GM23338 (cell line): ENCODE measurements at regions not wholly inside any gene's neighbourhood (a gene's known extent, or its start where the extent isn't known, plus 50 kb on each side); places are given as distances from the start of the nearest gene placed in this dataset.

ENCODE experiments used
- ATAC-seq: fragments of 200-7000 bp; cut with Tn5 transposase; 3 replicates; pipeline ENCODE4 v1.9.1; 2020
- DNase-seq: peaks from one replicate; pipeline ENCODE4 v3.0.0-alpha.2; 2015; ENCODE audit warnings: low spot score
- H2AFZ ChIP-seq: fragments of 200-600 bp; sonication (generic); 2 replicates; pipeline ENCODE4 v1.8.0; 2016; ENCODE audit warnings: antibody characterized with exemption, mild to moderate bottlenecking, moderate library complexity
- H3F3A ChIP-seq: fragments of 200-600 bp; sonication (generic); replicated peaks from 2 replicates; pipeline ENCODE4 v1.8.0; 2017; ENCODE audit warnings: antibody characterized with exemption, mixed run types, low read depth
- H3K27ac ChIP-seq: fragments of 200-600 bp; sonication (generic); 2 replicates; pipeline ENCODE4 v1.6.1; 2016; ENCODE audit warnings: low read depth
- H3K27me3 ChIP-seq: fragments of 200-600 bp; sonication (generic); 2 replicates; pipeline ENCODE4 v1.8.0; 2016; ENCODE audit warnings: mild to moderate bottlenecking, mixed run types, moderate library complexity; ENCODE audit not compliant: insufficient read depth
- H3K36me3 ChIP-seq: fragments of 200-600 bp; sonication (generic); 2 replicates; pipeline ENCODE4 v1.8.0; 2016; ENCODE audit warnings: mild to moderate bottlenecking; ENCODE audit not compliant: insufficient read depth
- H3K4me1 ChIP-seq: fragments of 200-600 bp; sonication (generic); 2 replicates; pipeline ENCODE4 v1.8.0; 2016; ENCODE audit warnings: mild to moderate bottlenecking, moderate library complexity; ENCODE audit not compliant: insufficient read depth
- H3K4me2 ChIP-seq: fragments of 200-600 bp; sonication (generic); 2 replicates; pipeline ENCODE4 v1.7.1; 2017; ENCODE audit warnings: mixed run types
- H3K4me3 ChIP-seq: fragments of 200-600 bp; sonication (generic); 2 replicates; pipeline ENCODE4 v1.6.1; 2016; ENCODE audit warnings: mixed run types
- H3K79me2 ChIP-seq: fragments of 200-600 bp; sonication (generic); replicated peaks from 2 replicates; pipeline ENCODE4 v1.8.0; 2017; ENCODE audit warnings: mild to moderate bottlenecking; ENCODE audit not compliant: insufficient read depth
- H3K9me2 ChIP-seq: fragments of 200-600 bp; sonication (generic); 2 replicates; pipeline ENCODE4 v1.8.0; 2017; ENCODE audit not compliant: insufficient read depth
- H4K20me1 ChIP-seq: fragments of 200-600 bp; sonication (generic); replicated peaks from 2 replicates; pipeline ENCODE4 v1.8.0; 2017; ENCODE audit warnings: mild to moderate bottlenecking; ENCODE audit not compliant: insufficient read depth
- H3K27ac Mint-ChIP-seq: 2 replicates; pipeline ENCODE4 v1.8.0; 2020; ENCODE audit warnings: inconsistent platforms, mild to moderate bottlenecking, moderate library complexity, mixed read lengths
- H3K27me3 Mint-ChIP-seq: 3 replicates; pipeline ENCODE4 v1.8.0; 2022; ENCODE audit warnings: low read depth, mild to moderate bottlenecking, moderate library complexity, mixed read lengths, inconsistent platforms; ENCODE audit not compliant: insufficient read depth, poor library complexity
- H3K36me3 Mint-ChIP-seq: 3 replicates; pipeline ENCODE4 v1.8.0; 2021; ENCODE audit warnings: low read depth, mild to moderate bottlenecking, inconsistent platforms, moderate library complexity, mixed read lengths
- H3K4me1 Mint-ChIP-seq: 3 replicates; pipeline ENCODE4 v1.8.0; 2020; ENCODE audit warnings: mild to moderate bottlenecking, inconsistent platforms, mixed read lengths
- H3K4me3 Mint-ChIP-seq: 3 replicates; pipeline ENCODE4 v1.8.0; 2021; ENCODE audit warnings: moderate library complexity, mild to moderate bottlenecking, inconsistent platforms, mixed read lengths
- H3K9me3 Mint-ChIP-seq: 3 replicates; pipeline ENCODE4 v1.8.0; 2020; ENCODE audit warnings: moderate library complexity, mild to moderate bottlenecking, inconsistent platforms, mixed read lengths
- CTCF ChIP-seq, 2 experiments: fragments of 200-600 bp in 1 of 2; sonication (generic) in 1 of 2; conservative IDR thresholded peaks; 2 replicates each; pipeline versions ENCODE4 v1.5.1 to v1.6.1; 2016 to 2017; ENCODE audit warnings: antibody characterized with exemption in 2 of 2, low read depth in 2 of 2, mild to moderate bottlenecking in 2 of 2, moderate library complexity in 1 of 2
- EZH2phosphoT487 ChIP-seq: fragments of 200-600 bp; sonication (generic); IDR thresholded peaks from one replicate; pipeline ENCODE4 v1.8.1; 2018; ENCODE audit warnings: antibody characterized with exemption; ENCODE audit not compliant: unreplicated experiment
- JUNB ChIP-seq: IDR thresholded peaks from one replicate; pipeline ENCODE4 v1.6.1; 2016; ENCODE audit warnings: antibody characterized with exemption; ENCODE audit not compliant: unreplicated experiment
- NANOG ChIP-seq: IDR thresholded peaks from 2 replicates; pipeline ENCODE4 v1.6.1; 2016; ENCODE audit warnings: antibody characterized with exemption, borderline replicate concordance
- REST ChIP-seq: IDR thresholded peaks from one replicate; pipeline ENCODE4 v1.6.1; 2018; ENCODE audit warnings: antibody characterized with exemption; ENCODE audit not compliant: unreplicated experiment
- ZNF114 ChIP-seq: fragments of 250-450 bp; sonication (Bioruptor Pico); IDR thresholded peaks from 2 replicates; pipeline ENCODE4 v1.5.0; 2020; ENCODE audit warnings: mild to moderate bottlenecking, moderate library complexity
- ZNF331 ChIP-seq: fragments of 250-450 bp; sonication (Bioruptor Pico); IDR thresholded peaks from 2 replicates; pipeline ENCODE4 v1.5.0; 2020; ENCODE audit warnings: low read depth, mild to moderate bottlenecking, moderate library complexity

- no peak overlapping the region for H3K4me2 ChIP-seq
- Mint-ChIP-seq H3K4me1 (peaks cover 5% of the 10 kb centered on the region; the same call in 1 of the 3 replicates), H3K4me3 (no peak overlapping the region), H3K9me3 (no peaks in the 10 kb centered on the region), H3K36me3 (no peaks in the 10 kb centered on the region), H3K27me3 (no peaks in the 10 kb centered on the region), H3K27ac (no peak overlapping the region)
- peak overlapping the region; percentile 87; the same call in 1 of the 2 replicates for H2AFZ ChIP-seq
- H3K79me2 ChIP-seq: no peaks in the 10 kb centered on the region
- TF ChIP-seq EZH2phosphoT487 (no peak), JUNB (no peak), REST (no peak)
- no peak overlapping the region for H3K27ac ChIP-seq
- no peaks in the 10 kb centered on the region for H3F3A ChIP-seq
- no peaks in the 10 kb centered on the region for H3K27me3 ChIP-seq
- no peaks in the 10 kb centered on the region for H4K20me1 ChIP-seq
- ATAC-seq: no peak
- no peak overlapping the region for H3K4me3 ChIP-seq
- no peak for DNase-seq
- no peaks in the 10 kb centered on the region for H3K4me1 ChIP-seq
- peaks cover 7% of the 10 kb centered on the region; the same call in 1 of the 2 replicates for H3K9me2 ChIP-seq
- H3K36me3 ChIP-seq: no peaks in the 10 kb centered on the region
Measured at GRCh38 chr6:19034986-19035385, 647.8 kb downstream of the RNF144B start.

- no peak for ATAC-seq
- Histone ChIP-seq H3K27ac (no peak overlapping the region), H3K4me3 (no peak overlapping the region), H3F3A (no peaks in the 10 kb centered on the region), H3K27me3 (no peaks in the 10 kb centered on the region), H4K20me1 (no peaks in the 10 kb centered on the region), H3K79me2 (no peaks in the 10 kb centered on the region), H3K4me1 (no peaks in the 10 kb centered on the region), H3K36me3 (no peaks in the 10 kb centered on the region), H3K4me2 (no peak overlapping the region), H3K9me2 (peaks cover 7% of the 10 kb centered on the region; the same call in 1 of the 2 replicates), H2AFZ (peak overlapping the region; percentile 87; the same call in 1 of the 2 replicates)
- Mint-ChIP-seq H3K27ac (no peak overlapping the region), H3K4me1 (peaks cover 5% of the 10 kb centered on the region; the same call in 1 of the 3 replicates), H3K9me3 (no peaks in the 10 kb centered on the region), H3K36me3 (no peaks in the 10 kb centered on the region), H3K27me3 (no peaks in the 10 kb centered on the region), H3K4me3 (no peak overlapping the region)
- DNase-seq: no peak
- no peak for TF ChIP-seq ZNF114 (CRISPR knock-in tag)
- TF ChIP-seq EZH2phosphoT487: no peak
- no peak for TF ChIP-seq REST
- no peak for TF ChIP-seq CTCF (conservative IDR thresholded peaks at IDR 0.05; ENCODE audit: low read depth in 2 of 2)
- TF ChIP-seq JUNB: no peak
- no peak for TF ChIP-seq ZNF331 (CRISPR knock-in tag)
- TF ChIP-seq NANOG: no peak
Measured at GRCh38 chr6:19035461-19036195, 648.5 kb downstream of the RNF144B start.
